Stimulated activated CD8-positive, alpha-beta memory T cell treated with anti-CD3 and anti-CD28 coated beads, Interleukin-2, amount 100 ng/mL, for 48 hours (primary cell): ENCODE measurements at regions not wholly inside any gene's neighbourhood (a gene's known extent, or its start where the extent isn't known, plus 50 kb on each side); places are given as distances from the start of the nearest gene placed in this dataset.

ENCODE experiments used
- DNase-seq, 2 donors: peaks; one replicate each; pipeline ENCODE4 v3.0.0-alpha.2; 2020; ENCODE audit warnings: low read depth in 2 of 2

DNA sequence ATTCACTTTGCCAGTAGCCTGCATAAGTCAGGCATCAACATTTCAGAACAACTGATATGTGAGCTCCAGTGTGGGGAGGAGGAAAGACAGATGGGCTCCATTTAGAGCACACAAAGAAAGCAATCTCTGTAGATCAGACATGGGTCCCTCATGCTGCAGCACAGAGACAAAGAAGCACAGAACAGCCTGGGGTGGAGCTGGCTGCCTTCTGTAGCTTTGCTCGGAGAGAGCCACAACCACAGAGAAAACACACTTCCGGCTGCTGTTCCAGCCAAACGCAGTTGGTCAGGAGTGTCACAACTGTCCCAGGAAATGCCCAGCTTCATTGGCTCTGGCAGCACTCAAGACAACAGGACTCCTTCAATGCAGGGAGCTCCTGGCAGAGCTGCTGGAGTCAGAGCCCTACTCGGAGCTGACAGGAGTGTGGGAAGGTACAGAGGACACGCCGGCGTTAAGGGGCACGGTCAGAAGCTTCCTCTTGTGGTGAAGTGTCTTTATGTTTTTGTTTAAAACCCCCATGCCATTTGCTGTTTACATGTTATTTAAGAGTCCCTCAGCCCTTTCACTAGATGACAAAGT is 494.4 kb downstream of the TCERG1L start:
- no peak for DNase-seq

DNA sequence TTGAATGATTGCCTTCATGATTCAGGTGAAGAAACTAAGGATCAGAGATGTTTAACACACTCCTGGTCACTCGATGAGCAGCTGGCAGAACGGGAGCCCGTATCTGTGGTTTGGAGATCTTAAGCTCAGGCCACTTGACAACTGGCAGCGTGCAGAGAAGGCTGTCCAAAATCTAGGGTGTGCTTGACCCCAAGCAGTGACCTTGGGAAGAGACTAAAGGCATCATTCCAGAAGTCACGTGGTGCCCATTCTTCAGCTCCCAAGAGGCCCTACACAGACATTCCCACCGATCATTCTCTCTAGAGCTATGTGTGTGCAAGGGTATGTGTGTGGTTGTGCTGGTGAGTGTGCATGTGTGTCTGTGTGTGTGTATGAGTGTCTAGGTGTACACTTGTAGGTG is 493.8 kb downstream of the TCERG1L start:
- no peak for DNase-seq

DNA sequence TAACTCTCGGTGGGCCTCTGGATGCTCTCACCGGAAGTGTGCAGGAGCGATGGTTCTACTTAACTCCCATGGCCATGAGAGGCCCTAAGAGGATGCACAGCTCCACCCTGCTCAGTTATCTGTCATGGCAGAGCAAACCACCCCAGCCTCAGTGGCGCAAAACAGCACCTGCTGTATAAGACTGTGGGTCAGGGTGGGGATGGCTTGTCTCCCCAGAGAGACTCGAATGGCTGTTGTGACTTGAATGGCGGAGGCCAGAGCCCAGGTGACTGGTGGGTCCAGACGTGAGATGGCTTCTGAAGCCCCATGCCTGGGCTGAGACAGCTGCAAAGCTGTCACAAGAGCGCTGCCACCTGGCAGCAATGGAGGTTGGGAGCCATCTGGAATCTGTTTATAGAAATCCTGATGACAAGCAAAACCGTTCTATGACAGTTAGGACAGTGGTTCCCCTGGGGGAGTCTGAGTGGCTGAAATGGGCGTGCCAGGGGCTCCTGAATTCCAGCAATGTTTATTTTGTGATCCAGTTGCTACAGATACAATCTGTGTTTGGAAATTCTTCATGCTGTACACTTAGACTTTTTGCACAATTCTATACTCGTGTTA is 490.5 kb downstream of the TCERG1L start:
- DNase-seq = no peak

DNA sequence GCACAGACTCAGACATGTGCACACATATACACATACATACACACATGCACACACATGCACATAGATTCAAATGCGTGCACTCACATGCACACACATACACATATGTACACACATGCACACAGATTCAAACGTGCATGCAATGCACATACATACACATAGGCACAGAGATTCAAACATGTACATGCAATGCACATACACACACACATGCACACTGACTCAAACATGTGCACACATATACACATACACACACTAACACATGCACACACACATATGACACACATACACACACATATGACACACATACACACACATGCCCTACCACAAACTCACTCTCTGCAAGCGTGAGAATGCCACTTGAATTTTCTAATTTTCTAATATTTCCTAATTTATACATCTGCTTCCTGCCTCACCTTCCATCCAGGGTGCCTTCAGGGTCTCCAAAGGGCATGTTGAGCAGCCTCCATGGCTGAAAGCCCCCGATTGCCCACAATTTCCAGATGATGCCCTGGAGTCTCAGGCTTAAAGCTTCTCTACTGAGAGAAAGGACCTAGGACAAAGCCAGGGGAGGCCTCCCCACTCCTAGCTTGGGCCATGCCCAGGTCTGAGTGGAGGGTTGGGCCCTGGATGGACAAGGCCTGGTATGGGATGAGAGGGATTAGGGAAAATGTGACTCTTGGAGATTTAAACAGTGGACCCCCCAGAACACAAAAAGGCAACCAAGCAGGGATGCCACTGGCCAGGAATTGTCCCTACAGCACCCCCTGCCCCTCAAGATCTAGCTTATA is 487.1 kb downstream of the TCERG1L start:
- DNase-seq = no peak

DNA sequence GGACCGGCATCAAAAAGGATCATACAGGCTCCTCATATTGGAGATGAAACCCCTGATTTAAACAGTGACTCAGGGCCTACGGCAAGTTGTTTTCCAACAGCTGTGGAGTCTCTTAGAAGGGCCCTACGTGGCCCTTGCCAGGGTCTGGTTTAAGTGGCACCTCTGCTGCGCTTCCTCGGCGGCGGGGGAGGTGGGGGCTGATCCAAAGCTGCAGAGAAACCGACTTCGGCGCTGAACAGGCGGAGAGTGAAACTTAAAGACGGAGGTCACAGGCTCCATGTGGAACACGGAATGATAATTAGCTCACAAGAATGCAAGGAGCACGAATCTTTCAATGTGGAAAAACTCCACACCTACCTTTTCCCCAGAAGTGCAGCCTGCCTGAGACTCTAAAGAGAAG is 477.9 kb downstream of the TCERG1L start:
- no peak for DNase-seq

DNA sequence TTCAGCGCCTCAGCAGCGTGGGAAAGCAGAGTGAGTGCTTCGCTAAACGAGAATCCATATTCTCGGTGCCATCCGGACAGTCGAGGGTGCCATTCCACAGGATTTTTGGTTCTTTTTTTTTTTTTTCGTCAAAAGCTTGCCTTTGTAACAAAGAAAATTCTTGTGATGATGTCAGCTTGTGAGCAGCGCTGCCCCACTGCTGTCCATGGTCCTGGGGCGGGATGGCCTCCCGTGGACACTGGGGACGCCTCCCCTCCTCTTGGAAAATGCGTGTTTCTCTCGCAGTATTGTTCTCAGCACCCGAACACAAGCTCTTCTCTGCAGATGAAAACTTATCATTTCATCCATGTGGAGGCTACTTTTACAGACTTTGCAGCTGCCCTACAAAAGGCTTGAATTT is 477.4 kb downstream of the TCERG1L start:
- no peak for DNase-seq

DNA sequence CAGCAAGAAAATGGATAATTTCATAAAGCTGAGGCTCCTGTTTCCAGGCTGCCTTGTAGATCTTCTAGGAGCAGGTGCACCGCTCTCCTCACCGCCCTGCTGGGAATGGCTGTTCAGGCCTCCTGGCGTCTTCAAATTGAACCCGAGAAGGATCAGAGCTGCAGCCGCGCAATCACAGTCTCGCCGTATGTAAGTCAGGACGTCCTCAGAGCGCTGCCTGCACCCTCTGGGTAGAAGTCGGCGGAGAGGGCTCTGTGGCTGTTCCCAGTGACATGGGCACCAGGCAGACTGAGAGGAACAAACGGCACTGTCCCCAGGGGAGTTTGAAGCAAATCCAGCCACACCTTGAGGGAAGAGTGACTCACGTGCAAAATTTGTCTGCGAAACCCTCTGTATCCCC is 476.9 kb downstream of the TCERG1L start:
- no peak for DNase-seq

DNA sequence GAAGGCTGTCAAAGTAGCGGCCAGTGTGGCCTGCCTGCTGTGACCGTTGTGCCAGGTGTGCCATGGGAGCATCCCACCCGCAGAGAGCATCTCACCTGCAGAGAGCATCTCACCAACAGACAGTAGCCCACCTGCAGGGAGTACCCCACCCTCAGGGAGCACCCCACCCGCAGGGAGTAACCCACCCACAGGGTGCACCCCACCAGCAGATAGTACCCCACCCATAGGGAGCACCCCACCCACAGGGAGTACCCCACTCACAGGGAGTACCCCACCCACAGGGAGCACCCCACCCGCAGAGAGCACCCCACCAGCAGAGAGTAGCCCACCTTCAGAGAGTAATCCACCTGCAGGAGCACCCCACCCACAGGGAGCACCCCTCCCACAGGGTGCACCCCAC is 476.5 kb downstream of the TCERG1L start:
- no peak for DNase-seq

DNA sequence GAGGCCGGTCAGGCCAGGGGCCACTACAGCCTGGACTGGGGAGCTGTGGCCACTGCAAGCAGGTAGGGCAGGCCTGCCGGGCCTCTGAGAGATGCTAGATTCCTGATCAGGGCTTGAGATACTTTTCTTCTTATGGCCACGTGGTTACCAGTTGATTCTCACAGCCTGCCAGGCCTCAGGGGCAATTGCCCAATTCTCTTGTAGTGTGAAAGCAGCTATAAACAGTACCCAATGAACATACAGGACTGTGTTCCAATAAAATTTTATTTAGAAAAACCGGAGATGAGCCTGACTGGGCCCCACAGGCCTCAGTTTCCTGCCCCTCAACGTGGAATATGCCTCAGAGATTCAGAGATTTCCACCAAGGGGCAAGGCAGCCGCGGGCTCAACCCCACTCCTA is 475.2 kb downstream of the TCERG1L start:
- DNase-seq = no peak

DNA sequence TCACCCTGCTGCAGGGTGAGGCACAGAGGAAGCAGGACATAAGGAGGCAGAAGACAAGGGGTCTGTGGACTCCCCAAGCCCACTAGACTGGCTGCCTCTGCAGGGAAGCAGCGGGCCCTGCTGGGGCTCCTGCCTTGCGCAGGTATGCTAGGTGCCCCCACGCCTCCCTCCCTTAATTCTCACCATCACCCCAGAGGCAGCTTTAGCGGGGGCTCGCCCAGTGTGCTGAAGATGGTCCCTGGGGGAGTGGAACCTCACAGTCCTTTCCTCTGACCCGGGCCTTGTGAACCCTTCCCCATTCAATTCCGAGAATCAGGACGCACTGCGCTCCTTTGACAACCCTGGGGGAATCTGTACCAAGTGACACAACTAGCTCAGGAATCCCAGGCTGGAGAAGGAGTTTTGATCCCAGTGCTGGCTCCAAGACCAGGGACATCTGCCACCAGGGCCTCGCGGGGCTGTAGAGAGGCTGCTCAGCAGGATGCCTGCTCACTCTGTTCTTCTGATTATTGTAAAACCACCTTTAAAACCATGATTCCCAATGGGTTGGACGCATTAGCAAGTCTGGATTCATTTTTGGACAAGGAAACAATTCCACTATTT is 468.4 kb downstream of the TCERG1L start:
- DNase-seq = no peak

DNA sequence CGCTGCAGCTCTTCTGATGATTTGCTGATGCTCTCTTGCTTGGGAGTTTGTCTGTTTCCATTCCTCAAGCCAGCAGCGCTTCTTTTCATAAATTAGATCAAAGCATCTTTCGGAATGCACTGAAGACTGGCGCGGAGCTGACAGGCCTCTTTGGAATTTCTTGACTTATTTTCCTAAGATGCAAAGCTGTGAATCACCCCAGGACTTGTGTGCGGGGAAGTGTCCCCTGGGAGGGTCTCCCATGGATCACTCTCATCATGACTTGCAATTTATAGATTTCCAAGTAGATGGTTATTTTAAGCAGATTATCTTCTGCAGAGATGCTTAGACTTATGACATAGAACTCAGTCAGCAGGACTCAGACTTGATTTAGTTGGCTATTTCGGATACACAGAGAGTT is 467.2 kb downstream of the TCERG1L start:
- no peak for DNase-seq

DNA sequence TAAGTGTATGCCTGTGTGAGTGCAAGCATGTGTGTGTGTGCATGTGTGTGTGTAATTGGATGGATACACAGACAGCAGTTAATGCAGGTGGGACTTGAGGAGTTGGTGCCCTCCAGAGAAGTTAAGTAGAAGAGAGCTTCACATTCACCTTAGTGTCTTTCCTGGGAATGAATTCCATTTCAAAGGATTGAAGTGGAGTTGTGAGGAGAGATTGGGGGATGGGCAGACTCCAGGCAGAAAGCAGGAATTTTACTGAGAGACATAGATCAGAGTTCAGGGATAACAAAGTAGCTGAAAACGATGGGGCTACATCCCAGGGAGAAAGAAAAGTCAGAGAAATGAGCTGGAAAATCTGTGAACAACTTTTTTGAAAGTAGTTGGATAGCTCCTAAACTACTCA is 464.4 kb downstream of the TCERG1L start:
- no peak for DNase-seq

DNA sequence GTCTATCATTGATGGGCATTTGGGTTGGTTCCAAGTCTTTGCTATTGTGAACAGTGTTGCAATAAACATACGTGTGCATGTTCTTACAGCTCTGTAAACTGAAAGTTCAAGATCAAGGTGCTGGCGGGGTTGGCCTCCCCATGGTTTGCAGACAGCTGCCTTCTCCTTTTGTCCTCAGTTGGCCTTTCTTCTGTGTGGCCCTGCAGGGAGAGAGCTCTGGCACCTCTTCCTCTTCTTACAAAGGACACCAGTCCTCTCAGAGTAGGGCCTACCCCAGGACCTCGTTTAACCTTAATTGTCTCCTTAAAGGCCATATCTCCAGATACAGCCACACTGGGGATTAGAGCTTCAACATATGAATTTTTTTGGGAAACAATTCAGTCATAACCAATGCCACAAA is 462.7 kb downstream of the TCERG1L start:
- no peak for DNase-seq

DNA sequence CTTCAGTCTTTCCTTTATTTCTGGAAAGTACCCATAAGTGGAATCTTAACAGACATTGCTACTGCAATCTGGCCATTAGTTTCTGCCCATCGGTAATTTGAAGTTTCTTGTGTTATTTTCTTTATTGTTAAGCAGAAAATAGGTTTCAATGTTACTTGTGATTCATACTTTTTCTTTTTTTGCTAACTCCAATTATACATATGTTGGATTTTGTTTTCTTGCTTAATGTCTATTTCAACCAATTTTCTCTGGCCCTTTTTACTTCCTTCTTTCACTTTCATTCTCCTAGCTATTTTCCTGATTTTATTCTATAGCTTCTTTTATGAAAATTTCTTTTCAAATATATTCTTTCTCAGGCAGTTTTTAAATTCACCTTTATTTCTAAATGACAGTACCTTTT is 457.4 kb downstream of the TCERG1L start:
- DNase-seq = no peak

DNA sequence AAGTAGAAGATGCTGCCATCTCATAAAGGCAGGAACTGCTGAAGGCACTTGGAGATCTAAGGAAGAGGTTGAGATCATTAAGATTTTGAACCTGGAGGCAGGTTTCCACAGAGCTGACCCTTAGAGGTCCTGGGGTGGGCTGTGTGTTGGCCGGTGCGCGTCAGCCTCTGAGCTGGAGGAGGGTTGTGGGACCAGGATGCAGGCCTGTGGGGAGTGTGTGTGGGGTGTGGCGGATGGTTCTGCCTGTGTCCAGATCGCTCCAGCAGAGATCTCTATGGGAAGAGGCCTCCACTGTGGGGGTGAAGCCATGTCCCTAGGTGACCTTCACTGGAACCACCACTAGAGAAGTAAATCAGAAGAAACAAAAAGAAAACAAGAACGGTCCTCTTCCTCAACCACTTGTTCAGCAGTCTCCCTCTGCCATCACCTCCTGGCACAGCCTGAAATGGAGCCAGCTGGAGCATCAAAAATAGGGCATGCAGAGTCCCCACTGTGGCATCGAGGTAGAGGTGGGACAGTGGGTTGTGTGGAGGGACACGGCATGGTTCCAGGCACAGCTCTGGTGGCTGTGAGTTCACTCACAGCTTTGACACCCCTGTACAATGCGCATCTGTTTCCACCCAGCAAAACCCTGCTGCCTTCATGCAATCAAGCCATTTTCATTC is 453.8 kb downstream of the TCERG1L start:
- no peak for DNase-seq

DNA sequence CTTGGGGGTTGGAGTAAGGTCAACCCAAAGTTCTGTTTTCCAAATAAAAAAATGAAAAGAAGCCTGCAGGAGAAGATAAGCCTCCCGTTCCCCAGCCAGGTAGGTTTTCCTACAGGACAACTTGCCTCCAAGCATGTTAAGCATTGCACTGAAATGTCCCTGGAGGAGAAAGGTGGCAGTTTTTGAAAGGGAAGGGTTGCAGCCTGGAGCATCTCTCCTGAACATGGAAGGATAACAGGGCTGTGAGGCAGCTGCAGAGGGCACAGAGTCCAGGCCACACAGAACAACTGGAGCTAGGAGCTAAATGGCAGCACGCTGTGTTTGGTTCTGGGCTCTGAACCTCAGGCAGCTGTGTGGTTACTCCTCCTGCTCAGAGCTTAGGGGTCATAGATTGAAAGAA is 452.9 kb downstream of the TCERG1L start:
- DNase-seq = no peak

DNA sequence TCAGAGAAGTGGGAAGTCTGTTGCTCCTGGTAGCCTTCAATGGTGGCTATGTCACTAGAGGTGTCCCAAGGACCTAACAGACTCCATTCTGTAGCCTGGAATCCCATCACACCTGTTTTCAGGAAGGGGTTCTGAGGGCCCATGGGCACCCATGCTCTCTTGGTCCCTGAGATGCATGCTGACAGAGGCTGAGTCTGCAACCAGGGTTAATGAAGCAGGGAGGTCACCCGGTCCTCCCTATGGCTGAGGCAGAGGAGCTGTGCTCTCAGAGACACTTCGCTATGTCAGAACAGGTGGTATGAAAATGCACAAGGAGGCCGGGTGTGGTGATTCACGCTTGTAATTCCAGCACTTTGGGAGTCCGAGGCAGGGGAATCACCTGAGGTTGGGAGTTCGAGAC is 452.1 kb downstream of the TCERG1L start:
- no peak for DNase-seq

DNA sequence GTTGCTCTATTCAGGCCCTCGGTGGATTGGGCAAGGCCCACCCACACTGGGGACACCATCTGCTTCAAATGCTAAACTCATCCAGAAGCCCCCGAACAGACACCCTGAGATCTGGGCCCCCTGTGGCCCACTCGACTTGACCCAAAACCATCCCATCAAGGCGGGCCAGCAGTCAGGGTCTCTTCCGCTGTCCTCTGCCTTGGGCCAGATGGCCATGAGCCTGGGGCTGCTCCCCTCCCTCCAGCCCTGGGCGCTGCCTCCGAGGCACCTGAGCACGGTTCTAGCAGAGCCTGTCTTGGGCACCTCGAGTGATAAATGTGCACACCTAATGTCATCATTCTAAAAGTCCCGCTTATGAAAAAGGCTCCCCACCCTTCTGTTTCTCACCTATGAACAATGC is 449.4 kb downstream of the TCERG1L start:
- DNase-seq = no peak

DNA sequence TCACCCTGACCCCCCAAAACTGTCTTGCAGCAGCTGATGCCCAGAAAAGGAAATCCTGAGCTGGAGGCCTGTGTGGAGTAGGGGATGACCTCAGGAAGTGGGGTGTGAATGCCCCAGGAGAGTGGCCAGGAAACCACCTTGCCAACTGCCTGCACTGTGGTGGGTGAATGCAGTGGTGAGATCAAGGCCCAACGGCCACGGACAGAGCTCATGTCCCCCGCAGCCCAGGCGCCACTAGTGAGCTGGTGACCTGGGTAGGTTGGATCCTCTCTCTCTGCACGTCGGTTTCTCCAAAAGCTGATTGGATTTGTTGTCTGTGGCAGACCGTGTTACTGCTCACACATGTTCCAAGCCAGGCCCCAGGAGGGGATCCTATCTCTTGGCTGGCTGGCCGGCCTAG is 448.9 kb downstream of the TCERG1L start:
- DNase-seq = no peak

DNA sequence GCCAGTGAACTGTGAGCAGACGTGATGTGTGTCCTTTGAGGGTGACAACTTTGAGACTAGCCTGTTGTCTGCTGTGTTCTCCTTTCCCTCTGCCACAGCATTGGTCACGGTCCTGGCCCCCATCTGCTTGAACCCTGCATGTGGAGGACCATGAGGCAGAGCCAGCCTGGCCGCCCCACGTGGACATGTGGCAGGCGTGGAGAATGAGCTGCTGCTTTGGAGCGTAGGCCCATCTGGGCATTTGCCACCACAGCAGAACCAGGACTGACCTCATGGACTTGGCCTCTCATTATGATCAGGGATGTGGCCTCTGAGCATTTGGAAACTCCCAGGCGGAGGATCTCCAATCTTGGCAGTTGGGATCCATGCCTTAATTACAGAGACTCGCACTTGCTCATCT is 448.5 kb downstream of the TCERG1L start:
- no peak for DNase-seq

DNA sequence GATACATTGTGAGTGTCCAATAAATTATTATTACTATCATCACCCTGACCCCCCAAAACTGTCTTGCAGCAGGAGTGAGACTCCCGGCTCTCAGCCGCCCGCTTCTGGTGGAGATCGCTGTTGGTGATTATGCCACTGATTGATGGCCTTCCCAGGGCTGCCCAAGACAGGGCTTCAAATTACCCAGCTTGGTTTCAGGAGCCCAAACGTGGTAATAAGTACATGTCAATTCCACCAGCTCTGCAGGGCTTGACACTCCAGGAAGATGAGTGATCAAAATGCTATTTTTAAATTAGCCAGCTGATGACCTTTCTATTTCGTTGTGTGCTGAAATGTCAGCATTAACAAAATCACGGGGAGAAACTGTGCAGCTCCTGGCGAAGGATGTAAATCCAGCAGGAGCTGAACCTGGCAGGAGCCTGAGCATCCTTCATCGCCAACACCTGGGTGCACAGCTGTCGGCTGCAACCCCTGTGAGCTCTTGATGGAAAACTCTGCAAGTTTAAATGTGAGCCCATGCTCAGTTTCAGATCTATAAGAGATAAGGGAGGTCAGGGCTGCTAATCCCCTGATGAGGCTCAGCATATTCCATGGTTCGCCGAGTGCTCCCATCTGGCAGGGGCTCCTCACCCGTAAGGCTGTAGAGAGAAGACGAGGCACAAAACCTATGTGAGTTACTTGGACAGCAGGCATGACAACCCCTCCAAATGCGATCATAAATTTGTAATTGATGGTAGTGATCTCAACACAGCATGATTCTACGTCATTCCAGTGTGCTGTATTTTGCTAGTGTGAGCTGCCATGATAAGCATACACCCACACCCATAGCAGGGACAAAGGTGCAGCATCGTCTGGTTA is 446.3 kb downstream of the TCERG1L start:
- DNase-seq = no peak

DNA sequence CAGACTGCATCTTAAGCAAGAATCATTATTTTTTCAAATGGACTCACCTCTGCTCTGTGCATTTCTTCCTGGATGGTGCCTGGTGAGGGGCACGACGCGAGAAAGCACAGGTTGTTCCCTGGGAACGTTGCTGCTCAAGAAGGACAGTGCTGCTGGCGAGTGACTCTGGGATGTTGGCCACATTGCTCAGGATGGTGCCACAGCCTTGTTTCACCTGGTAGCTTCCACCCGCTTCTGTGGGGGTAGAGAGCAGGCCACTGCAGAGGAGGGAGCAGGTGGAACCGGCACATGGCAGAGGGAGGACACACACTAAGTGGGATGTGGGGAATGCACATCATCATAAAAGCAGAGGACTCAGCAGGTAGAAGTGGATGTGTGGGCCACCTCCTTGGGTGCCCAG is 444.7 kb downstream of the TCERG1L start:
- DNase-seq = no peak
